HG03135 (cell line): ENCODE measurements at regions not wholly inside any gene's neighbourhood (a gene's known extent, or its start where the extent isn't known, plus 50 kb on each side); places are given as distances from the start of the nearest gene placed in this dataset.
"Not testable (repeated sequence)": the region's sequence is repeated elsewhere in the genome, so short reads cannot be mapped to it uniquely, and the experiment has no call there.

Experiments
- ATAC-seq: cut with Tn5 transposase; IDR thresholded peaks from one replicate; pipeline ENCODE4 v1.9.1; 2021; ENCODE audit warnings: mild to moderate bottlenecking, moderate library complexity; ENCODE audit not compliant: unreplicated experiment

- no peak for ATAC-seq
Measured at GRCh38 chr16:17031484-17032268, 439.1 kb downstream of the XYLT1 start.

GRCh38 chr16:17032332-17032731, 438.4 kb downstream of the XYLT1 start:
- no peak for ATAC-seq

- no peak for ATAC-seq
Measured at GRCh38 chr16:17034477-17035252, 436.1 kb downstream of the XYLT1 start.

GRCh38 chr16:17037499-17037898, 433.3 kb downstream of the XYLT1 start:
- ATAC-seq, result no peak

GRCh38 chr16:17038415-17038814, 432.3 kb downstream of the XYLT1 start:
- ATAC-seq, result no peak

GRCh38 chr16:17049109-17049508, 421.7 kb downstream of the XYLT1 start:
- not testable (repeated sequence) for ATAC-seq

- ATAC-seq, result no peak
Measured at GRCh38 chr16:17050468-17050867, 420.3 kb downstream of the XYLT1 start.
